Gastroesophageal sphincter (tissue), 3 donors: ENCODE measurements at regions not wholly inside any gene's neighbourhood (a gene's known extent, or its start where the extent isn't known, plus 50 kb on each side); places are given as distances from the start of the nearest gene placed in this dataset.

Source experiments
- EP300 ChIP-seq: sonication (generic); formaldehyde crosslinking; IDR thresholded peaks from one replicate; pipeline ENCODE4 v1.6.1; 2017; ENCODE audit warnings: antibody characterized with exemption, mild to moderate bottlenecking
- POLR2A ChIP-seq, 2 donors: fragments of 450-650 bp; IDR thresholded peaks; one replicate each; pipeline ENCODE4 v1.6.1; 2017; ENCODE audit warnings: antibody characterized with exemption in 2 of 2, mild to moderate bottlenecking in 2 of 2, moderate library complexity in 1 of 2
- TF ChIP-seq, protein P1 (sequence below), 4 experiments: fragments of 200-600 bp in 2 of 4; fragments of 450-650 bp in 2 of 4; sonication (generic) in 1 of 4; IDR thresholded peaks; one replicate each; pipeline ENCODE4 v1.5.1; 2017 to 2019; ENCODE audit warnings: antibody characterized with exemption in 4 of 4, mild to moderate bottlenecking in 2 of 4, moderate library complexity in 2 of 4

DNA sequence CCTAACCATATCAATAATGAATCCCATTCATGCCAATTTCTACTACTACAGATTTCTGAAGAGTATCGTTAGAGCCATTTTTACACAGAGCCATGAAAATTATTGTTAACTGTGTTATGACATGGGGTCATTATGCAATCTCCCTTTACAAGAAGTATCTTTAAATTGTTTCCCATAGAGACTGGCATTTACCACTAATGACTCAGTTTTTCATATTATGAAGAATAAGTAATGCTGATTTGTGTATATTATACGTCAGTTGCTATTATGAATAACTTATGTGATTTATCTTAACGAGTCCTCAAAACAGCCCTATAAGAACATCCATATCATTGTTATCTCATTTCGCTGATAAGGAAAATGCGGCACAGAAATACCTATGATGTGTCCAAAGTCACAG is 173.8 kb downstream of the KCNJ2 start:
- TF ChIP-seq, protein P1, sequence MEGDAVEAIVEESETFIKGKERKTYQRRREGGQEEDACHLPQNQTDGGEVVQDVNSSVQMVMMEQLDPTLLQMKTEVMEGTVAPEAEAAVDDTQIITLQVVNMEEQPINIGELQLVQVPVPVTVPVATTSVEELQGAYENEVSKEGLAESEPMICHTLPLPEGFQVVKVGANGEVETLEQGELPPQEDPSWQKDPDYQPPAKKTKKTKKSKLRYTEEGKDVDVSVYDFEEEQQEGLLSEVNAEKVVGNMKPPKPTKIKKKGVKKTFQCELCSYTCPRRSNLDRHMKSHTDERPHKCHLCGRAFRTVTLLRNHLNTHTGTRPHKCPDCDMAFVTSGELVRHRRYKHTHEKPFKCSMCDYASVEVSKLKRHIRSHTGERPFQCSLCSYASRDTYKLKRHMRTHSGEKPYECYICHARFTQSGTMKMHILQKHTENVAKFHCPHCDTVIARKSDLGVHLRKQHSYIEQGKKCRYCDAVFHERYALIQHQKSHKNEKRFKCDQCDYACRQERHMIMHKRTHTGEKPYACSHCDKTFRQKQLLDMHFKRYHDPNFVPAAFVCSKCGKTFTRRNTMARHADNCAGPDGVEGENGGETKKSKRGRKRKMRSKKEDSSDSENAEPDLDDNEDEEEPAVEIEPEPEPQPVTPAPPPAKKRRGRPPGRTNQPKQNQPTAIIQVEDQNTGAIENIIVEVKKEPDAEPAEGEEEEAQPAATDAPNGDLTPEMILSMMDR (IDR thresholded peaks at IDR 0.05): no peak
- TF ChIP-seq EP300: no peak
- no peak for TF ChIP-seq POLR2A (IDR thresholded peaks at IDR 0.05)
